ENCODE measurements at regions not wholly inside any gene's neighbourhood (a gene's known extent, or its start where the extent isn't known, plus 50 kb on each side); places are given as distances from the start of the nearest gene placed in this dataset.

GRCh38 chr14:101707863-101708620 is 53.5 kb upstream of the PPP2R5C start:
- Histone ChIP-seq H3K4me1 (ENCODE audit: control insufficient read depth, insufficient read depth, low read length) (peaks cover 55% of the 10 kb centered on the region), H3K27me3 (ENCODE audit: control insufficient read depth, insufficient read depth, low read length) (peaks cover 26% of the 10 kb centered on the region), H3K4me3 (ENCODE audit: low read depth, low read length) (no peak overlapping the region), H3K9me3 (ENCODE audit: control insufficient read depth, insufficient read depth, low read depth, low read length) (no peaks in the 10 kb centered on the region), H3K36me3 (ENCODE audit: control insufficient read depth, insufficient read depth, low read length) (no peaks in the 10 kb centered on the region), H3K27ac (ENCODE audit: low read depth, low read length) (no peak overlapping the region), H3K9ac (ENCODE audit: low read length) (peak overlapping the region; percentile 16)

GRCh38 chr14:101708853-101709532 is 52.5 kb upstream of the PPP2R5C start:
- H3K4me3 ChIP-seq (ENCODE audit: low read depth, low read length): no peak overlapping the region
- no peak overlapping the region for H3K9ac ChIP-seq (ENCODE audit: low read length)
- H3K4me1 ChIP-seq (ENCODE audit: control insufficient read depth, insufficient read depth, low read length): peaks cover 55% of the 10 kb centered on the region
- H3K27me3 ChIP-seq (ENCODE audit: control insufficient read depth, insufficient read depth, low read length): peaks cover 26% of the 10 kb centered on the region
- H3K9me3 ChIP-seq (ENCODE audit: control insufficient read depth, insufficient read depth, low read depth, low read length): peaks cover 4% of the 10 kb centered on the region; the same call in 1 of the 2 replicates
- H3K36me3 ChIP-seq (ENCODE audit: control insufficient read depth, insufficient read depth, low read length): no peaks in the 10 kb centered on the region
- H3K27ac ChIP-seq (ENCODE audit: low read depth, low read length): no peak overlapping the region

- Histone ChIP-seq H3K4me1 (ENCODE audit: control insufficient read depth, insufficient read depth, low read length) (peaks cover 55% of the 10 kb centered on the region), H3K9ac (ENCODE audit: low read length) (no peak overlapping the region), H3K9me3 (ENCODE audit: control insufficient read depth, insufficient read depth, low read depth, low read length) (peaks cover 9% of the 10 kb centered on the region; the same call in 1 of the 2 replicates), H3K27ac (ENCODE audit: low read depth, low read length) (no peak overlapping the region), H3K4me3 (ENCODE audit: low read depth, low read length) (no peak overlapping the region), H3K36me3 (ENCODE audit: control insufficient read depth, insufficient read depth, low read length) (no peaks in the 10 kb centered on the region), H3K27me3 (ENCODE audit: control insufficient read depth, insufficient read depth, low read length) (peaks cover 23% of the 10 kb centered on the region)
These were observed 52.0 kb upstream of the PPP2R5C start for GRCh38 chr14:101709533-101709881.

- H3K4me1 ChIP-seq (ENCODE audit: control insufficient read depth, insufficient read depth, low read length): peaks cover 55% of the 10 kb centered on the region
- peaks cover 9% of the 10 kb centered on the region; the same call in 1 of the 2 replicates for H3K9me3 ChIP-seq (ENCODE audit: control insufficient read depth, insufficient read depth, low read depth, low read length)
- H3K27me3 ChIP-seq (ENCODE audit: control insufficient read depth, insufficient read depth, low read length): peaks cover 18% of the 10 kb centered on the region
- H3K9ac ChIP-seq (ENCODE audit: low read length): no peak overlapping the region
- H3K27ac ChIP-seq (ENCODE audit: low read depth, low read length): no peak overlapping the region
- H3K36me3 ChIP-seq (ENCODE audit: control insufficient read depth, insufficient read depth, low read length): no peaks in the 10 kb centered on the region
- no peak overlapping the region for H3K4me3 ChIP-seq (ENCODE audit: low read depth, low read length)
These were observed 51.3 kb upstream of the PPP2R5C start for GRCh38 chr14:101709962-101710931.

- peaks cover 47% of the 10 kb centered on the region for H3K4me1 ChIP-seq (ENCODE audit: control insufficient read depth, insufficient read depth, low read length)
- H3K27ac ChIP-seq (ENCODE audit: low read depth, low read length): no peak overlapping the region
- no peak overlapping the region for H3K4me3 ChIP-seq (ENCODE audit: low read depth, low read length)
- no peaks in the 10 kb centered on the region for H3K36me3 ChIP-seq (ENCODE audit: control insufficient read depth, insufficient read depth, low read length)
- H3K9ac ChIP-seq (ENCODE audit: low read length): no peak overlapping the region
- H3K27me3 ChIP-seq (ENCODE audit: control insufficient read depth, insufficient read depth, low read length): peaks cover 8% of the 10 kb centered on the region; the same call in 1 of the 2 replicates
- H3K9me3 ChIP-seq (ENCODE audit: control insufficient read depth, insufficient read depth, low read depth, low read length): peaks cover 9% of the 10 kb centered on the region; the same call in 1 of the 2 replicates
These were observed 50.3 kb upstream of the PPP2R5C start for GRCh38 chr14:101711041-101711856.
